ENCODE measurements at regions not wholly inside any gene's neighbourhood (a gene's known extent, or its start where the extent isn't known, plus 50 kb on each side); places are given as distances from the start of the nearest gene placed in this dataset.

- no peaks in the 10 kb centered on the region for H3K36me3 ChIP-seq (ENCODE audit: insufficient read depth, low read length)
- no peaks in the 10 kb centered on the region for H3K9me3 ChIP-seq (ENCODE audit: low read length)
- H3K4me3 ChIP-seq (ENCODE audit: low read depth in 1 of 2, low read length in 2 of 2): no peak overlapping the region
- no peak overlapping the region for H3K27ac ChIP-seq (ENCODE audit: low read depth, low read length)
- H3K4me1 ChIP-seq (ENCODE audit: insufficient read depth, low read length): peaks cover 6% of the 10 kb centered on the region
- H3K9ac ChIP-seq (ENCODE audit: low read length): no peak overlapping the region
- H3K27me3 ChIP-seq (ENCODE audit: control insufficient read depth in 1 of 2, insufficient read depth in 2 of 2, low read length in 2 of 2): no peaks in the 10 kb centered on the region
Measured at GRCh38 chr1:193584731-193585239, 398.4 kb upstream of the B3GALT2 start.

DNA sequence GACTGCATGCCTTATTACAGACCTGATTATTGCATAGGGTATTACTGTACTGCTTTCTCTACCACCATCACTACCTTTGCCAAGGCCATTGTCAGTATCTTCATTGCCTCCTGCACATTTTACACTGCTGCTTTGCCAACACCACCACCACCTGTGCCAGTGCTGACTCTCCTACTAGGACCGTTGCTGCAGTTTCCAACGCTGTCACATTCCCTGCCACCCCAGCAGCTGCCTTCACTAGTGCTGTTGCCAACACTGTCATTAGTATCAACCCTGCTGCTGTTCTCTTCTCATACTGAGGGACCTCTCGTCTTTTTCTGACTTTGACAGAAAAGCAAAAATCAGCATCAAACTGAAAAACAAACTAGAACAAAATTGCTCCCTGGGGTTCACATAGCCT is 394.9 kb upstream of the B3GALT2 start:
- Histone ChIP-seq H3K4me3 (ENCODE audit: low read depth in 1 of 2, low read length in 2 of 2) (no peak overlapping the region), H3K9me3 (ENCODE audit: low read length) (no peaks in the 10 kb centered on the region), H3K9ac (ENCODE audit: low read length) (no peak overlapping the region), H3K27me3 (ENCODE audit: control insufficient read depth in 1 of 2, insufficient read depth in 2 of 2, low read length in 2 of 2) (no peaks in the 10 kb centered on the region), H3K4me1 (ENCODE audit: insufficient read depth, low read length) (no peaks in the 10 kb centered on the region), H3K27ac (ENCODE audit: low read depth, low read length) (no peak overlapping the region), H3K36me3 (ENCODE audit: insufficient read depth, low read length) (no peaks in the 10 kb centered on the region)

DNA sequence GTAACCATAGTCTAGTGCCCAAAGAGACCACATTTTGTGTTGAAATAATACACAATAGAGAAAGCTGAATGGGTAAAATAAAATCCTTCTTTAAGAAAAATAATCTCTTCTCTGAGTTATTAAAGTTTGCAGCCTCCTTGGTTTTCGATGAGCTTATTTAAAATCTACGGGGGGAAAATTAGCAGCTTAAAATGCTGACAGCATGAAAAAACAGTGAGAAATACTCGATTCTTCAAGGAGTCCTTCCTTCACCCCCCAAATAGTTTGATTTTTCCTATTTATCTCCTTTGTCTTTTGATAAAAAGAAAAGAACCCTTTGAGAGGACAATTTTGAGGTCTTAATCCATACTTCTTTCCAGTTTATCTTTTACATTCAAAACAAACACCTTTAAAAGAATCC is 394.0 kb upstream of the B3GALT2 start:
- H3K9me3 ChIP-seq (ENCODE audit: low read length): no peaks in the 10 kb centered on the region
- no peaks in the 10 kb centered on the region for H3K27me3 ChIP-seq (ENCODE audit: control insufficient read depth in 1 of 2, insufficient read depth in 2 of 2, low read length in 2 of 2)
- H3K9ac ChIP-seq (ENCODE audit: low read length): no peak overlapping the region
- H3K4me3 ChIP-seq (ENCODE audit: low read depth in 1 of 2, low read length in 2 of 2): no peak overlapping the region
- H3K27ac ChIP-seq (ENCODE audit: low read depth, low read length): no peak overlapping the region
- H3K36me3 ChIP-seq (ENCODE audit: insufficient read depth, low read length): no peaks in the 10 kb centered on the region
- H3K4me1 ChIP-seq (ENCODE audit: insufficient read depth, low read length): no peaks in the 10 kb centered on the region

GRCh38 chr1:193579323-193579722 is 392.9 kb upstream of the B3GALT2 start:
- Histone ChIP-seq H3K27ac (ENCODE audit: low read depth, low read length) (no peak overlapping the region), H3K27me3 (ENCODE audit: control insufficient read depth in 1 of 2, insufficient read depth in 2 of 2, low read length in 2 of 2) (no peaks in the 10 kb centered on the region), H3K9me3 (ENCODE audit: low read length) (no peaks in the 10 kb centered on the region), H3K4me1 (ENCODE audit: insufficient read depth, low read length) (no peaks in the 10 kb centered on the region), H3K9ac (ENCODE audit: low read length) (no peak overlapping the region), H3K4me3 (ENCODE audit: low read depth in 1 of 2, low read length in 2 of 2) (no peak overlapping the region), H3K36me3 (ENCODE audit: insufficient read depth, low read length) (no peaks in the 10 kb centered on the region)

DNA sequence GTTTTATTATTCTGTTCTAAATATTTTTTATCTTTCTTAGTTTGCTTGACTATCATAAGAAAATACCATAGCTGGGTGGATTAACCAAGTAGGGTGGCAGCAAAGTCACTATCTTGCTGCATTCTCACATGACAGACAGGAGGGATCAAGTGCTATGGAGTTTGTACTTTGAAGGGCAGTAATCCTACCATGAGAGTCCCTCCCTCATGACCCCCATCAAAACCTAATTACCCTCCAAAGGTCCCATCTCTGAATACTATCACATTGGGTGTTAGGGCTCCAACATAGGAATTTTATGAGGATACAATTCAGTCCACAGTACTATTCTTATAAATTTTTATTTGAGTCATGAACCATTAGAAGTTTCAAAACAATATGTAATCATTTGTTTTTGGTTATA is 388.5 kb upstream of the B3GALT2 start:
- no peaks in the 10 kb centered on the region for H3K36me3 ChIP-seq (ENCODE audit: insufficient read depth, low read length)
- no peak overlapping the region for H3K9ac ChIP-seq (ENCODE audit: low read length)
- H3K27me3 ChIP-seq (ENCODE audit: control insufficient read depth in 1 of 2, insufficient read depth in 2 of 2, low read length in 2 of 2): no peaks in the 10 kb centered on the region
- H3K4me3 ChIP-seq (ENCODE audit: low read depth in 1 of 2, low read length in 2 of 2): no peak overlapping the region
- H3K9me3 ChIP-seq (ENCODE audit: low read length): no peaks in the 10 kb centered on the region
- no peak overlapping the region for H3K27ac ChIP-seq (ENCODE audit: low read depth, low read length)
- H3K4me1 ChIP-seq (ENCODE audit: insufficient read depth, low read length): no peaks in the 10 kb centered on the region

GRCh38 chr1:193569983-193570269 is 383.5 kb upstream of the B3GALT2 start:
- H3K4me3 ChIP-seq (ENCODE audit: low read depth in 1 of 2, low read length in 2 of 2): no peak overlapping the region
- no peak overlapping the region for H3K27ac ChIP-seq (ENCODE audit: low read depth, low read length)
- no peaks in the 10 kb centered on the region for H3K4me1 ChIP-seq (ENCODE audit: insufficient read depth, low read length)
- no peaks in the 10 kb centered on the region for H3K9me3 ChIP-seq (ENCODE audit: low read length)
- H3K9ac ChIP-seq (ENCODE audit: low read length): no peak overlapping the region
- H3K36me3 ChIP-seq (ENCODE audit: insufficient read depth, low read length): no peaks in the 10 kb centered on the region
- no peaks in the 10 kb centered on the region for H3K27me3 ChIP-seq (ENCODE audit: control insufficient read depth in 1 of 2, insufficient read depth in 2 of 2, low read length in 2 of 2)

DNA sequence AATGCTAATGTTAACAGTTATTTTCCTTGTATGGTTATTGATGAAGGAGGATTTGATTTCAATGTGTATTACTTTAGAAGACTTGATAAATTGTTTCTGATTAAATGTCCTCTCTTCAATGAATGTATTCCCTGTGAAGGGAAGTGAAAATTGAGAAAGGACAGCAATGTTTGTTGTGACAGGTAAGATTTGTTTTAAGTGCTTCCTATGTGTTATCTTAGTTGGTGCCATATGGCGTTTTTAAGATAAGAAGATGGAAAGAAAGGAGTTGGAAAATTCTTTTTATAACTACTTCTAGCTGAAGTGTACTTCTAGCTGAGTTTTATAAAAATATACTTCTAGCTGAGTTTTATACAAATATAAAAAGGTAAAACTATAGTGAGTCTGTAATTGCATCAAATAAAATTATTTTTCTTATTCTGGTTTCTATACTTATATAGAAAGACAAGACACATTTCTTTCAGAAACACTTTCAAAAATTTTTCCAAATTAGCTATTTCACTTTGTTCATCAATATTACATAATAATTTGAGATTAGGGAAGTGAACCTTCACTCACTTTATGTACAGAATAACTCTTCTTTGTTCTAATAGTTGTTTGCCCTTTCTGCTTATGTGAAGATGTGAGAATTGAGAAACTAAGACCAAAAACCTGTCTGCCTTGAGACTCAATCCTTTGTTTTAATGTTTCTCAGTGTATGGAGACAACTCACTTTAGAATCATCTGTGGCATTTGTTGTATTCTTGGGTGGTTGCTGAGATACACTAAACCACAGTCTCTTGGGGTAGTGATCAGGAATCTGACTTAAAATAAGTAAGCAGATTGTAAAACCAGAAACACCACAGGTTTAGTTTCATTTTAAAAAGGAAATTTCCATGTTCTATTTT is 382.9 kb upstream of the B3GALT2 start:
- Histone ChIP-seq H3K4me3 (ENCODE audit: low read depth in 1 of 2, low read length in 2 of 2) (no peak overlapping the region), H3K36me3 (ENCODE audit: insufficient read depth, low read length) (no peaks in the 10 kb centered on the region), H3K9ac (ENCODE audit: low read length) (no peak overlapping the region), H3K27ac (ENCODE audit: low read depth, low read length) (no peak overlapping the region), H3K27me3 (ENCODE audit: control insufficient read depth in 1 of 2, insufficient read depth in 2 of 2, low read length in 2 of 2) (no peaks in the 10 kb centered on the region), H3K9me3 (ENCODE audit: low read length) (no peaks in the 10 kb centered on the region), H3K4me1 (ENCODE audit: insufficient read depth, low read length) (no peaks in the 10 kb centered on the region)

DNA sequence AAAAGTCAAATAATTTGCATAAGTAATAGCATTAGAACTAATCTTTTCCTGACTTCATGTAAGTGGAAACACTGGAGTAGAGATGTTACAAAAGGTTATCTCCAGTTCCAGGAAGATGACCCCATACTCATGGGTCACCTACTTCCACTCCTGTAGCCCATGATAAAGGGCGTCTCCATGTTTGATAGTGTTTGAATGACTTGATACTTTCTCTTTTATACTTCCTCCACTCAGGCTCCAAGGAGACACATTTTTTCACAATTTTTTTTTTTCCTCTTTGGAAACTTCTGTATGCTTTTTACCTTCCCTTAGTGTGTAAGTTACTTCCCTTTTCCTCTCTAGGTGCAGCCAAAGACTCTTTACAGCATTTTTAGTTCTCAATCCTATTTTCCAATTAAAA is 382.1 kb upstream of the B3GALT2 start:
- Histone ChIP-seq H3K27me3 (ENCODE audit: control insufficient read depth in 1 of 2, insufficient read depth in 2 of 2, low read length in 2 of 2) (no peaks in the 10 kb centered on the region), H3K9ac (ENCODE audit: low read length) (no peak overlapping the region), H3K4me3 (ENCODE audit: low read depth in 1 of 2, low read length in 2 of 2) (no peak overlapping the region), H3K4me1 (ENCODE audit: insufficient read depth, low read length) (no peaks in the 10 kb centered on the region), H3K9me3 (ENCODE audit: low read length) (no peaks in the 10 kb centered on the region), H3K27ac (ENCODE audit: low read depth, low read length) (no peak overlapping the region), H3K36me3 (ENCODE audit: insufficient read depth, low read length) (no peaks in the 10 kb centered on the region)

DNA sequence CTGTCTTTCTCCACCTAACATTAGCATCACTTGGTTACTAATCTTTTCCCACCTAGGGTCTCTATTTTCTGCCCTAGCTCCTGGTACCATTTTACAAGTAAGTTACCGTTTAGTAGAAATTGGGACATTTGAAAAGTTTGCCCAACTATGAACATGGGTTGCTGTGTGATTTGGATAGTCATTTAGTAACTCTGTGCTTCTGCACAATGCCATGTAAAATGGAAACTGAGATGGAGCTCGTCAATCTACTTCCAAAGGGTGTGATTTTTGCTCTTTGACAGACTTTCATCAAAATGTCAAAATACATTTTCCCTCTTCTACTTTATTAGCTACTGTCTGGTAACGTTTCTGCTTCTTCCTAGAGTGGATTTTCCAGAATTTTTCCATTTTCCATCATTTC is 381.5 kb upstream of the B3GALT2 start:
- no peak overlapping the region for H3K27ac ChIP-seq (ENCODE audit: low read depth, low read length)
- no peaks in the 10 kb centered on the region for H3K4me1 ChIP-seq (ENCODE audit: insufficient read depth, low read length)
- H3K27me3 ChIP-seq (ENCODE audit: control insufficient read depth in 1 of 2, insufficient read depth in 2 of 2, low read length in 2 of 2): no peaks in the 10 kb centered on the region
- H3K9ac ChIP-seq (ENCODE audit: low read length): no peak overlapping the region
- H3K9me3 ChIP-seq (ENCODE audit: low read length): no peaks in the 10 kb centered on the region
- no peak overlapping the region for H3K4me3 ChIP-seq (ENCODE audit: low read depth in 1 of 2, low read length in 2 of 2)
- H3K36me3 ChIP-seq (ENCODE audit: insufficient read depth, low read length): no peaks in the 10 kb centered on the region

DNA sequence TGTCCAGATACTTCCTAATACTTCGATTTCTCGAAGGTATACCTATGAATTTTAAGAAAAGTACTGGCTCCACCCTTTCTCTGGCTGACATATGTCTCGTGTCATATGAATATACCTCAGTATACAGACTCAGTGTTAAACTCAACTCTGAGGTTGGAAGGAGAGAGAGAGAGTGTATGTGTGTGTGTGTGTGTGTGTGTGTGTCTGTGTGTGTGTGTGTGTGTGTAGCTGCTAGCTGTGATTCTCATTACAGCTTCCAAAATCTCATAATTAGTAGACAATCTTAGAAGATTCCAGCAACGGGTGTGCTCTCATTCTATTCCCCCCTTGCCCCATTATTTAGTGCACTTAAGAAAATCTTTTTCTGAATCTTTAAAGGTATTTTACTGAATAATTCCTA is 380.3 kb upstream of the B3GALT2 start:
- no peaks in the 10 kb centered on the region for H3K36me3 ChIP-seq (ENCODE audit: insufficient read depth, low read length)
- no peak overlapping the region for H3K9ac ChIP-seq (ENCODE audit: low read length)
- no peaks in the 10 kb centered on the region for H3K9me3 ChIP-seq (ENCODE audit: low read length)
- no peaks in the 10 kb centered on the region for H3K27me3 ChIP-seq (ENCODE audit: control insufficient read depth in 1 of 2, insufficient read depth in 2 of 2, low read length in 2 of 2)
- no peaks in the 10 kb centered on the region for H3K4me1 ChIP-seq (ENCODE audit: insufficient read depth, low read length)
- H3K4me3 ChIP-seq (ENCODE audit: low read depth in 1 of 2, low read length in 2 of 2): no peak overlapping the region
- no peak overlapping the region for H3K27ac ChIP-seq (ENCODE audit: low read depth, low read length)

DNA sequence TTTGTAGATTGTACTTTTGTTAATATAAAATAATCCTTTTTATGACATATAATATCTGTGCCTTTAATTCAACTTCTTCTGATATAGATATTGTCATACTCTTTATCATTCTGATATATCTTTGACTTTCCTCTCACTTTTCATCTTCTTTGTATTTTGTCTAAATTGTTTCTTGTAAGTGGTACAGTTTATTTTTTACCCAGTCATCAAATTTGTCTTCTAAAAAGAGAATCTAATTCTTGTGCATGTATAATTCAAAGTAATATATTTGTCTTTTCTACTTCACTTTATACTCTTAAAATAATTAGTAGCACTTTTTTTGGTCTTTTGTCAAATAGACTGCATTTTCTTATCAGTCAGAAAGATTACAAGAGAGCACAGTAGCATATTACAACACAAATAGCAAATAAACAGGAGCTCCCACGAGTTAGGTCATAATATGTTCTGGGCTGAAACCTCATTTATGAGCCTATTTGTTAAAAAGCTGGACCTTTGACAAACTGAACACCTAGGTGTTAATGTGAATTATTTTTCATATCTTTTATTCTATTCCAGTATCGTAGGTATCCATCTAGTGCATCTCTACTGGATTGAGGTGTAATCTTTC is 379.7 kb upstream of the B3GALT2 start:
- no peaks in the 10 kb centered on the region for H3K4me1 ChIP-seq (ENCODE audit: insufficient read depth, low read length)
- H3K4me3 ChIP-seq (ENCODE audit: low read depth in 1 of 2, low read length in 2 of 2): no peak overlapping the region
- no peaks in the 10 kb centered on the region for H3K36me3 ChIP-seq (ENCODE audit: insufficient read depth, low read length)
- no peak overlapping the region for H3K27ac ChIP-seq (ENCODE audit: low read depth, low read length)
- no peaks in the 10 kb centered on the region for H3K27me3 ChIP-seq (ENCODE audit: control insufficient read depth in 1 of 2, insufficient read depth in 2 of 2, low read length in 2 of 2)
- no peaks in the 10 kb centered on the region for H3K9me3 ChIP-seq (ENCODE audit: low read length)
- H3K9ac ChIP-seq (ENCODE audit: low read length): no peak overlapping the region

DNA sequence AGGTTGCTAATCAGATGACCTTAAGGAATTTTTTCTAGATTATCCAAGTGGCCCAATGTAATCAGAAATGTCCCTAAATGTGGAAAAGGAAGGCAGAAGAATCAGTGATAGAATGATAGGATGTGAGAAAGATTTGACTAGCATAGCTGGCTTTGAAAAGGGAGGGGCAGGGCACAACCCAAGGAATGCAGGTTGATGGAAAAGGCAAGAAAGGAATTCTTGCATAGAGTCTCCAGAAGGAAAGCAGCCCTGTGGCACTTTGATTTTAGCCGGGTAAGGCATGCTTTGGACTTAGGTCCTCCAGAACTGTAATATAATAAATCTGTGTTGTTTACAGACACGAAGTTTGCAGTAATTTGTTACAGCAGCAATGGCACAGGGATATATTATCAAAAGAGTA is 375.7 kb upstream of the B3GALT2 start:
- H3K27ac ChIP-seq (ENCODE audit: low read depth, low read length): no peak overlapping the region
- H3K9ac ChIP-seq (ENCODE audit: low read length): no peak overlapping the region
- no peaks in the 10 kb centered on the region for H3K9me3 ChIP-seq (ENCODE audit: low read length)
- no peaks in the 10 kb centered on the region for H3K4me1 ChIP-seq (ENCODE audit: insufficient read depth, low read length)
- H3K4me3 ChIP-seq (ENCODE audit: low read depth in 1 of 2, low read length in 2 of 2): no peak overlapping the region
- H3K27me3 ChIP-seq (ENCODE audit: control insufficient read depth in 1 of 2, insufficient read depth in 2 of 2, low read length in 2 of 2): no peaks in the 10 kb centered on the region
- no peaks in the 10 kb centered on the region for H3K36me3 ChIP-seq (ENCODE audit: insufficient read depth, low read length)

Measured in muscle layer of colon (tissue), 2 donors.